ENCODE measurements at regions not wholly inside any gene's neighbourhood (a gene's known extent, or its start where the extent isn't known, plus 50 kb on each side); places are given as distances from the start of the nearest gene placed in this dataset. TPM values are rescaled to one million over a fixed set of nuclear protein-coding genes. Genes with fewer than 3 reads are reported as not detected.

DNA sequence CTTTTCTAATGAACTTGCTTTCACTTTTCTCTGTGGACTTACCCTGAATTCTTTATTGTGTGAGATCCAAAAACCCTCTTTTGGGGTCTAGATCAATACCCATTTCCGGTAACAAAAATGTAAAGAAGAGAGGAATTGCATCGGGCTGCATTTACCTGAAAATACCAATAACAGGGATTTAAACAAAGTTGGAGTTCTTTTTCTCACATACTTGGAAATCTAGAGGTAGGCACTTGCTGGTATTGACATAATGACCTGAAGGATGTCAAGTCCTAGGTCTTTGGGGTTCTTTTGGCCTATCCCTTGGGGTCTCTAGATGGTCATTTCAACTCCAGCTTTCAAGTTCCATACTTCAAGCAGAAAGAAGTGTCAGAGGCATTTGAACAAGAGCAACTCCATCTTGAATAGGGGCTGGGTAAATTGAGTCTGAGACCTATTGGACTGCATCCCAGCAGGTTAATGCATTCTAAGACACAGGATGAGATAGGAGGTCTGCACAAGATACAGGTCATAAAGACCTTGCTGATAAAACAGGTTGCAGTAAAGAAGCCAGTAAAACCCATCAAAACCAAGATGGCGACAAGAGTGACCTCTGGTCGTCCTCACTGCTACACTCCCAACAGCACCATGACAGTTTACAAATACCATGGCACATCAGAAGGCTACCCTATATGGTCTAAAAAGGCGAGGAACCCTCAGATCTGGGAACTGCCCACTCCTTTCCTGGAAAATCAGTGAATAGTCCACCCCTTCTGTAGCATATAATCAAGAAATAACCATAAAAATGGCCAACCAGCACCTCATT, 50.8 kb upstream of the ZNF280D start:
- Histone ChIP-seq H3K4me3 (ENCODE audit: low read depth, low read length) (no peak overlapping the region), H3K36me3 (ENCODE audit: control insufficient read depth, insufficient read depth, low read length) (no peaks in the 10 kb centered on the region), H3K27me3 (ENCODE audit: control insufficient read depth, insufficient read depth, low read length) (no peaks in the 10 kb centered on the region), H3K27ac (ENCODE audit: low read depth, low read length) (no peak overlapping the region), H3K4me1 (ENCODE audit: control insufficient read depth, insufficient read depth, low read length) (no peaks in the 10 kb centered on the region), H3K9me3 (ENCODE audit: control insufficient read depth, insufficient read depth, low read length) (no peaks in the 10 kb centered on the region)
- no peak for DNase-seq (ENCODE audit: low read depth in 4 of 6, low spot score in 6 of 6)
- WGBS (ENCODE audit: insufficient coverage), result 96% methylated on average over 3 of the region's 5 CpGs

DNA sequence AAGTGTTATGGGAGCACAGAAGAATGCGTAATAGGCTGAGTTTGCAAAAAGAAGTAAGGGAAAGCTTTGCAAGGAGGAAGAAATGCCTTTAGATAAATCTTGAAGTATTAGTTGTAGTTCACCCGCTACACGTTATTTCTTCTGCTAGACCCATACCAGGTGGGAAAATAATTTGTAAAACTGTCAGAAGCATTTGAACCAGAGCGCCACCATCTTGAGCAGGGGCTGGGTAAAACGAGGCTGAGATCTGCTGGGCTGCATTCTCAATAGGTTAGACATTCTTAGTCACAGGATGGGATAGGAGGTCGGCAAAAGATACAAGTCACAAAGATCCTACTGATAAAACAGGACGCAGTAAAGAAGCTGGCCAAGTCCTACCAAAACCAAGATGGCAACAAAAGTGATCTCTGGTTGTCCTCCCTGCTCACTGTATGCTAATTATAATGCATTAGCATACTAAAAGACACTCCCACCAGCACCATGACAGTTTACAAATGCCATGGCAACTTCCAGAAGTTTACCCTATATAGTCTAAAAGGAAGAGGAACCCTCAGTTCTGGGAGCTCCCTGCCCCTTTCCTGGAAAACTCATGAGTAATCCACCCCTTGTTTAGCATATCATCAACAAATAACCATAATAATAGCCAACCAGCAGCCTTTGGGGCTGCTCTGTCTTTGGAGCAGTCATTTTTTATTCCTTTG, 50.0 kb upstream of the ZNF280D start:
- Histone ChIP-seq H3K4me3 (ENCODE audit: low read depth, low read length) (no peak overlapping the region), H3K27ac (ENCODE audit: low read depth, low read length) (no peak overlapping the region), H3K36me3 (ENCODE audit: control insufficient read depth, insufficient read depth, low read length) (no peaks in the 10 kb centered on the region), H3K27me3 (ENCODE audit: control insufficient read depth, insufficient read depth, low read length) (no peaks in the 10 kb centered on the region), H3K4me1 (ENCODE audit: control insufficient read depth, insufficient read depth, low read length) (no peaks in the 10 kb centered on the region), H3K9me3 (ENCODE audit: control insufficient read depth, insufficient read depth, low read length) (no peaks in the 10 kb centered on the region)
- no peak for DNase-seq (ENCODE audit: low read depth in 4 of 6, low spot score in 6 of 6)
- 95% methylated on average over 4 of the region's 7 CpGs for WGBS (ENCODE audit: insufficient coverage)

Small RNA genes lying in the stretch of these regions (small RNA-seq; reads per million reads assigned to genes)
- gene AC090517.1 (ENCODE audit: low replicate concordance), result not detected
- gene AC090517.3 (ENCODE audit: low replicate concordance), result not detected

Data from spinal cord (tissue), 10 donors.